ENCODE measurements at regions not wholly inside any gene's neighbourhood (a gene's known extent, or its start where the extent isn't known, plus 50 kb on each side); places are given as distances from the start of the nearest gene placed in this dataset.
A peak's percentile ranks its signal among the peaks of the same experiment; 100 is the strongest.

DNA sequence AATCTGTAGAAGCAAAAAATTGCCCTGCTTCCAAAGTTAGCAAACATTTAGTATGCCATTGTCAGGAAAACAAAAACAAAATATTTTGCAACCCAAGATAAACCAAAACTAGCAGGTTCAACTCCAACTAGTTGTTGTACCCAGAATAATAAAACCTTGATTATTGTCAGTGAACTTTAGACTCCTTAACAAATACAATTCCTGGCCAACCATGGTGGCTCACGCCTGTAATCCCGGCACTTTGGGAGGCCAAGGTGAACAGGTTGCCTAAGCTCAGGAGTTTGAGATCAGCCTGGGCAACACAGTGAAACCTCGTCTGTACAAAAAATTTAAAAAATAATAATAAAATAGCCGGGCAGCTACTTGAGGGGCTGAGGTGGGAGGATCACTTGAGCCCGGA, 53.6 kb upstream of the EPCAM start:
- intact Hi-C loops (cut with DNase I) = loop anchor here (5.0 kb wide), 1 partner anchor 128 kb away; no protein-coding TSS in a partner anchor
- peak in 1 of 10 donors; percentile 10 for DNase-seq

DNA sequence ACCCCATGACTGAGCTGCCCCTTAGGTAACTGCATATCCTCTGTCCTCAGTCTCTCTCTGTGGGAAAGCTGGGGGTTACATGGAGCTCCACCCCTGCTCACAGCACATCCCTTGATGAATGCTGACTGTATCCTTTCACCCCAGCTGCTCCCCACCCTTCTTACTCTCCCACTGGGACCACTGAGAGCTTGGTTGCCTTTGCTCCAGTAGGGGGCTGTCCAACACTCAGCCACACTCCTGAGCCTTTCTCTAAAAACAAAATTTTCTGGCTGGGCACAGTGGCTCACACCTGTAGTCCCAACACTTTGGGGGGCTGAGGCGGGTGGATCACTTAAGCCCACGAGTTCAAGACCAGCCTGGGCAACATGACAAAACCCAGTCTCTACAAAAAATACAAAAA, 55.4 kb upstream of the EPCAM start:
- DNase-seq = peak in 1 of 10 donors; percentile 48
- intact Hi-C loops (cut with DNase I) = loop anchor here (5.0 kb wide), 1 partner anchor 41 kb away; no protein-coding TSS in a partner anchor

DNA sequence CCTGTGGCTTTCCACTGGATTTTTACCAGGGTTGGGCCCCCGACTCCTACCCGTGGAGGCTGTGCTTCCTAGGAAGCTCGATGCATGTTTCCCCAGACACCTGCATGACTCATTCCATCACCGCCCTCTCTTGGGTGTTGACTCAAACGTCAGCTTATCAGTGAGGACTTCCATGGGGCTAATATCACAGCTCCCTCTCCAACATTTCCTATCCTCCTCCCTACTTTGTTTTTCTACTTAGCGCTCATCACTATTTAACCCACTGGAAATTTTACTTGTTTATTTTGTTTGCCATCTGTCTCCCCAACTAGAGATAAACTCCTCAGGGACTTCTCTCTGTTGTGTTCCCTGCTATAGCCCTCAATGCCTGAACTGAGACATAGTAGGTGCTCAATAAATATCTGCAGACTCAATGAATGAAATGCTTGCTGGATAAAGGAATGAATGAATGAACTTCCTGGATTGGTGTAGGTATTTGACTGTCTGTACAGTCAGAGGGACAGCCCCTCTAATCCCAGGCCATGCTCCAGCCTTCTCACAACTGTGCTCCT, 55.9 kb upstream of the EPCAM start:
- DNase-seq = peak in 1 of 10 donors; percentile 52
- intact Hi-C loops (cut with DNase I) = loop anchor here (5.0 kb wide), 1 partner anchor 41 kb away; no protein-coding TSS in a partner anchor

DNA sequence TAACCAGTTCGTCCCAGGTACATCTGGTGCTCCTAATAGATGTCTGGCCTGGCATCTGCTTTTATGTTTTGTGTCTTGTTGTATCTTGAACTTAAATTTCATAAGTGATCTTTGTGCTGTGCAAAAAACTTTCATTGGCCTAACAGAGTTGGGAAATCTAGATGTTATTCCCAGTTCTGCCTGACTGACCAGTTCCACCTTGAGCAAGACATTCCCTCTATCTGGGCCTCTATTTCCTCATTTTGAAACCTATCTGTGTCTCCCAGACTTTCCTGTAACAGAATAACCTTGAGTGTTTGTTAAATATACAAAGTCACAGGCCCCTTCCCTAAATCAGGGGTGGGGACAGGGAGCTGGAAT, 56.6 kb upstream of the EPCAM start:
- intact Hi-C loops (cut with DNase I) = loop anchor here (5.0 kb wide), 1 partner anchor 40 kb away; no protein-coding TSS in a partner anchor
- DNase-seq = no peak

DNA sequence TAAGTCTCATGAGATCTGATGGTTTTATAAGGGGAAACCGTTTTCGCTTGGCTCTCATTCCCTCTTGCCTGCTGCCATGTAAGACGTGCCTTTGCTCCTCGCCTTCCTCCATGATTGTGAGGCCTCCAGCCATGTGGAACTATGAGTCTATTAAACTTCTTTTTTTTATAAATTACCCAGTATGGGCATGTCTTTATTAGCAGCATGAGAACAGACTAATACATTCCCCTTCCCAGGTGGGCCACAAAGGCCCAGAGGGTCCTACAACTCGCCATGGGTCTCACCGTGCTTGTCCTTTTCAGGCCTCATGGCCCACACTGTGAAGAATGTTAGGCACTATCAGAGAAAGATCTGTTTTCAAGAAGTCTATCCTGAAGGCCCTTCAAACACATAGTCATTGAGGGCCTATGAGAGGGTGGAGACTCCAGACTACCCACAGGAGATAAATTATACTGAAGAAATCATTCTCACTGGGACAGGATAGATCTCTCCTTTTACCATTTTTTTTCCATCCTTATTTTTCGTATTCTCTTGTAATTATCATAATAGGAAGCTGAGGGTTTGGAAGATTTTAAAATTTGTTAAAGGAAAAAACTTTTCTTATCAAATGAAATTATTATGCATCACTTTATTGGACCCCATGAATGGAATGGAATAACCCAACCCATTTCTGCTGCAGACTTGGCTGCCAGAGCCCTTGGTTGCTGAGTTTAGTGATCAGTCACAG, 57.2 kb upstream of the EPCAM start:
- intact Hi-C loops (cut with DNase I) = loop anchor here (5.0 kb wide), 1 partner anchor 40 kb away; no protein-coding TSS in a partner anchor
- peak in 1 of 10 donors; percentile 44 for DNase-seq

DNA sequence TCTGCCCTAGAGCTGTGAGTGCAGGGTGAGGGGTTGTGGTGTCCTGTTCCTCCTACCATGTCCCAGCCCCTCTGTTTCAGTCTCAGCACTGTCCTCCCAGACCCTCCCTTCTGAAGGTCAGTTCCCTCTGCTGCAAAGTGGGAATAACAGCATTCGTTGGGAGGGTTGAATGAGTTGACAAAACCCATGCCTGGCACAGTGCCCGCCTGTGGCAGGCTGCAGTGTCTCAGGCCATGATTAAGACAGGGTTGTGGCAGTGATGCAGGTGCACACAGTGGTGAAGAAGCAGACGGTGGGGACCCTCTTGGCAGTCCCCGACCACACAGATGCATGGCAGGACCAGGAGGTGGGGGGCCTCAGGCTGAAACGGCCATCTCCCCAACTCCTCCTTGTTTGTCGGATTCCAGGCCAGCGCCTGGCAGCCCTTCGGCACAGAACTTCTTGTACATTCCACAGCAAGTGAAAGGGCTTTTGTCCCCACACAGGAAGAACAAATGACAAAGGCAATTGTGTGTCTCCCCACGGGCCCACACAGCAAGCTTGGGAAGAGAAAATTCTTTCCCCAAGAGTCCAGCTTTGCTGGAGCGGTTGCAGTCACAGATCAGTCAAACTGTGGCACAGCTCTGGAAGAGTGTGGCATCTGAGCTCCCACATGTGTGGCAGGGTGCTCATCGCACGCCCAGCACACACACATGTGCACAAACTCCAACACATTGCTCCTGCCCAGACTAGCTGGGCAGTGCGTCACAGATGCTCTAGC, 58.1 kb upstream of the EPCAM start:
- peak; percentile 71 to 98 (median 84) for DNase-seq
- intact Hi-C loops (cut with DNase I) = loop anchor here (5.0 kb wide), 1 partner anchor 39 kb away; no protein-coding TSS in a partner anchor

DNA sequence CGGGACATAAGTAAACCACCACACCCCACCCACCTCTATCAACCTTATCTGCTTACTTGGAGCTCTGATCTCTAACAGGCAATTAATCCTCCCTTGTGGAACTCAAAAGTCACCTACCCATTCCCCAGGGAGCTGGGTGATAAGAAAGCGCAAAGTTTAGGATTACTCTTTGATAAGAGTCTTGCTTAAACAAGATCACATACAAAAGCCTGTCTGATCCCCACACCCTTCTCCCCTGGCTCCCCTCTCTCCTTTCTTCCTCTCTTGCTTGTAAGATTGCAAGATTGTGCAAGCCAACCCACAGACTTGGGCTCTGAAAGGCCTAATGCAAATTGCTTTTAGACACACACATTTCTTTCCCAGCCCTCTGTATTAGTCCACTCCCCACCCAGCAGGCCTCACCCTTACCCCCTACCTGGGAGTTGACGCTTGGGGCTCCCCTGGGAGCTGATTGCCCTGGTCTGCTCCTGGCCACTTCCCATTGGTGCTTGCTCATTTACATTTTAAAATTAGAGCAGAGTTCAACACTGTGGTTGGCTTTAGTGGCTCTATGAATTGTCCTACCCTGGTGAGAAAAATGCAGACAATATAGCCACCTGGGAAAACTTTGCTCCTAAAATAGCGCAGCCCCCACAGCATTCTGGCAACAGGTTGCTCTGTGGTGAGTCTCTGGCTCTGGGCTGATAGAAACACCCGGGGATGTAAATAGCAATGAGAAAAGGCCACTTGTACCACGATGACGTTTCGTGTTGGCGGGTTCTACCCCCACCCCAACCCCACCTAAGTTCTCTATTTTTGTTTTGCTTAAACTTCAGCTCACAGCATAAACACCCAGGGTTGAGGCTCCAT, 58.9 kb upstream of the EPCAM start:
- DNase-seq = peak in 4 of 10 donors; percentile 26 to 84 (median 44)
- intact Hi-C loops (cut with DNase I) = loop anchor here (5.0 kb wide), 1 partner anchor 38 kb away; no protein-coding TSS in a partner anchor

DNA sequence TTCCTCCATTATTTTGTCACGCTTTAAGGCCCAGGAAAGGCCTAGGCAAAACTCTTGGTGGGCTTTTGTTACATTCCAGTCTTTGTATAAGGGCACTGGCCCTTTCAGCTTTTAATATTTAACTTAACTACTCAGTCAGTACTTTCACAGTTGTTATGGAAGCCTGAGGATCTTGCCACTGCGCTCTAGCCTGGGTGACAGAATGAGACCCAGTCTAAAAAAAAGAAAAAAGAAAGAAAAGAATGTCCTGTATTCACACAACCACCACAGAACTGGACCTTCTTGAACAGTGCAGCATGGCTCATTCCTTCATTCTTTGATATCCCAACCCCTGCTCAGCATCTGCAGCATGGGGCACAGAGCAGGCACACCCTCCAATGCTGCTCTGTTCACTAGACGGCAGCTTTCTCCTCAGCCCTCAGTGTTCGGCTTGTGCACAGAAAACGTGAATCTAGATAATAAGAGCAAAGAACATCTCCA, 59.6 kb upstream of the EPCAM start:
- DNase-seq = peak in 2 of 10 donors; percentile 27 to 79

DNA sequence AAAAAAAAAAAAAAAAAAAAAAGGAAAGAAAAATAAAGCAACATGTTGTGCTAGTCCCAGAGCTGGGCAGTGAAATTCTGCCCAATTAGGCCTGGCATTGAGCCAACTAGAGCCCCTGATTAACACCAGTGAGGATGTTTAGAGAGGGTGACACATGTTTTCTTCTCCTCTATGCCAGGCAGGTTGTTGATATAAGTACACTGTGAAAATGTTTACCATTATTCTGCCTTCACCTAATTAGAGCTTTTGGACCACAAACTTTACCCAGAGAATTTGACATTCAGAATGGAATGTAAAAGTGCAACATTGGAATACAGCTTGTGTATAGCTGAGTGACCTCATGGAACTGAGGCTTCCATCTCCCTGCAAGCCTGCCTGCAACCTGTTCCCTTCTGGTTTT, 62.0 kb upstream of the EPCAM start:
- intact Hi-C loops (cut with DNase I) = no loop called here
- peak in 1 of 10 donors; percentile 29 for DNase-seq

More for the DNA sequence above, 59.6 kb upstream of the EPCAM start:
- intact Hi-C loops (cut with DNase I) = no loop called here

DNA sequence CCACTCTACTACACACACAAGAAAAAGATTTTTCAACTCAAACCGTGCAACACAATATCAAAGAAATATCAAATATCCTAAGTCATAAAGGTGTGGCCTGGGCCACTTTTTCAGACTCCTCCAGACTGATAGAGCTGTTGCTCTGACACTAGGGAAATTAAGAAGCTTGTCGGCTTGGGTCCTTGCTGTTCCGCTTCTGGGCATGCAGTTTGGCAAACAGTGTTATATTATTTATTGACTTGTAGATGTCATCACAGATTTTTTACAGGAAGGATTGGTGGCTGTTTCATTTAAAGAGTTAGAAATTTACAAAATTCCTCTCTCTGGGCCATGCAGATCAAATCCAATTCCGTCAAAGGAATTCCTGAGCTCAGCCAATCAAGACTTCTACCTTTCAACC, 64.5 kb upstream of the EPCAM start:
- no peak for DNase-seq
- intact Hi-C loops (cut with DNase I) = no loop called here

DNA sequence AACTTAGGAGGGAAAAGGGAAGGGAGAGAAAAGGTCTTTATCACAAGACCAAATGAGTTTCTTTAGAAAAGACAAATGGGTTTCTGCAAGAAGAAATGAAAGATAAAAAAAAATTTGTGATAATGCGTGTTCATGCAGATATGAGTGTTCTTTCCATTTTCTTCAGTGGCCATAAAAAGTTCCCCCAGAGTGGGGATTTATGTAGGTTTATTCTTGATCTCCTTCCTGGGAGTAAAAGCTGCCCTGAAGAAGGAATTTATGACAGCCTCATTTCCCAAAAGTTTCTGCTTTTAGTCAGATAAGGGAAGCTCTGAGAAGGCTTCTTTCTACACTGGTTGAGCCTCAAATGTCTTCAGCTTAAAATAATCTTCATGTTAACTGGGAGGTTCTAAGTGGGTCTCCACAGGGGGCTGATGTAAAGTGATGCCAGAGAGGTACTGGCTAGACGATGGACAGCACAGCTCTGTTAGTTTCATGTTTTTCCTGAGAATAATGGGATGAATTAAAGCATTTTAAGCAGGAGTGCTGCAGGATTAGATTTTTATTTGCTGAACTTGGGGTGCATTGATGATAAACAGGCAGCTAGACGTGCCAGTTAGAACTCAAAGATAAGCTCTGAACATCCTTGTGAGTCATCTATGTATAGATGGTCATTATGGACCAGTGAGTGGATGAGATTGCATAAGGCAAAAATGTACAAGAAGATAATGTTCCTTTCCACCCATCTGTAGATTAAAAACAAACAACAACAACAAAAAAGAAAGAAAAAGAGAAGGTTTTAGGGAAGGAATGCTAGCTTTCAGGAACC, 65.6 kb upstream of the EPCAM start:
- DNase-seq = no peak
- intact Hi-C loops (cut with DNase I) = no loop called here

DNA sequence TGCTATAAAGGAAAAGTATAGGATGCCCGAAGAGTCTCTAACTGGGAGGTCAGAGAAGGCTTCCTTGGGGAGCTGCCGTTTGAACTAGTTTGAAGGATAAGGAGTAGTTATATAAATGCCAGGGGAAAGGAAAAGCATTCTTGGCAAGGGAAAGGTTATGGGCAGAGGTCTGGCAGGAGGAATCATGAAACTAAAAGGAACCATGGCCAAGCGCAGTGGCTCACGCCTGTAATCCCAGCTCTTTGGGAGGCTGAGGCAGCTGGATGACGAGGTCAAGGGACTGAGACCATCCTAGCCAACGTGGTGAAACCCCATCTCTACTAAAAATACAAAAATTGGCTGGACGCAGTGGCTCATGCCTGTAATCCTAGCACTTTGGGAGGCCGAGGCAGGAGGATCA, 66.8 kb upstream of the EPCAM start:
- DNase-seq = no peak
- intact Hi-C loops (cut with DNase I) = no loop called here

DNA sequence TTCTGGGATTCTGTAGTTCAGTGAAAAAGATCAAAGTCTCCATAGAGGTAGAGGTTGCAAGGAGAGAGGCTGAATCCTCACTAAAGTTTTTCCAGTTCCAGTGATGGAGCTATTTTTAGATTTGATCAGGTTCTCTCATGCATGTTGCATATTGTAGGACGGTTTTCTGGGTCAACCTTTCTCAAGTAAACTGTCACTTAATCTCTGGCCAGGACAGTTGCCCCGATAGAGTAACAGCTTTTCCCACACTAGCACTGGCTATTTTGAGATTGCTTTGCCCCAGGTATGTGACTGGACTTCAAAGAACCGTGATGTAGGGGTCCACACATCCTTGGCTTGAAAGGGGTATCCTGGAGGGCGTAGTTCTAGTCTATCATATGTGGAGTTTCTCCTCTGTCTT, 67.4 kb upstream of the EPCAM start:
- no peak for DNase-seq
- intact Hi-C loops (cut with DNase I) = no loop called here

DNA sequence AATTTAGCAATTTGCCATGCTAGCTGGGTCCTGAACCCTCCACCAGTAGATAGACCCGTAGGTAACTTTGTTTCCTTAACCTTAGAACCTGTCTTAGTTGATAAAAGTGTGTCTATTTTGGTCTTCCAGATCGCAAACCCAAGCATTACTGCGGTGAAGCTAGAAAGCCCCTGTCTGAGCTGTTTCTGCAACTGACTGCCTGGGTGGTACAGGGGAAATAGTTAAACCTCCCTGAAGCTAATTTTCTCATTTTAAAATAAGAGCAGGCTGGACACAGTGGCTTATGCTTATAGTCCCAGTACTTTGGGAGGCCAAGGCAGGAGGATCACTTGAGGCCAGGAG, 67.9 kb upstream of the EPCAM start:
- intact Hi-C loops (cut with DNase I) = no loop called here
- DNase-seq = no peak

DNA sequence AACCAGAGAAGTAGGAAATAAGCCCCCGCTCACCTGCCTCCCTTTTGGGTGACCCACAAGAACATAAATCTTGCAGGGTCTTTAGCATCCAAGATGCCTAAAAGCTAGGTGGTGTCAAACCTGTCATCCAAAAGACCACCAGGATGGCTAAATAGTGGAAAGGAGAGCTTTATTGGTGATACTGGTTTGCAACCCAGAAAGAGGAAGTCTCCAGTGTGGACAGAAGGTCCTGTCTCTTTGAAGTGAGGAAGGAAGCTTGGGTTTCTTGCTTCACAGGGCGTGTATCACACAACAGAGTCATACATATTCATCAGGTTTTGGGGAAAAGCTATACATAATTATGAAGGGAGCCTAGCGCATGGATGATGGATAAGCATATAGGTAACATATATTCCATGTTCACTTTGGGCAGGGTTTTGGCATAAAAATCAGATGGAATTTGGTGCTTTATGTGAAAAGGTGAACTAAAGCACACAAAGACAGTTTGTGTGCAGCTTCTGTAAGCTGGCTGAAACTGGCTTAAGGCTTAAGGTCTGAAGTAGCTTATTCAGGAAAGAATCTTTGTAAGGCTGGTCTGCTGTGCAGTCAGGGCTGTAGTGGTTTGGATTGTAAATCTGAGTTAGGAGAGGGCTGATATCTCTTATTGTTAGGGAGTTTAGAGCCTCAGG, 68.4 kb upstream of the EPCAM start:
- no peak for DNase-seq
- intact Hi-C loops (cut with DNase I) = no loop called here

DNA sequence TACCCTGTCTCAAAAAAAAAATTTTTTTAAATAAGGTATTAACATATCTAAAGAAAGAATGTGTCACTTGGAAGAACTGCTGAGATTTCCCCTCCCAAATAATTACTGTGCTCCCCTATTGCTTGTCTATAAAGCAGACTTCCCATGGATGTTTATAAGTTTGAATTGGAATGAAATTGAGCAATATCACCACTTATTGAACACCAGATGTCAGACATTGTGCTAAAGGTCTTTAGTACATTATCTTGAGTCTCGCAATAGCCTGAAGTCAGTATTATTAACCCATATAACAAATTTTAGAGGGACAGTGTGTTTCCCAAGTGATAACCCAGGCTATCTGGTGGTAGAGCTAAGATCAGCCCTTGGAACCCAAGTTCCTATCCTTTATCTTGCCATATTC, 69.0 kb upstream of the EPCAM start:
- intact Hi-C loops (cut with DNase I) = no loop called here
- no peak for DNase-seq

DNA sequence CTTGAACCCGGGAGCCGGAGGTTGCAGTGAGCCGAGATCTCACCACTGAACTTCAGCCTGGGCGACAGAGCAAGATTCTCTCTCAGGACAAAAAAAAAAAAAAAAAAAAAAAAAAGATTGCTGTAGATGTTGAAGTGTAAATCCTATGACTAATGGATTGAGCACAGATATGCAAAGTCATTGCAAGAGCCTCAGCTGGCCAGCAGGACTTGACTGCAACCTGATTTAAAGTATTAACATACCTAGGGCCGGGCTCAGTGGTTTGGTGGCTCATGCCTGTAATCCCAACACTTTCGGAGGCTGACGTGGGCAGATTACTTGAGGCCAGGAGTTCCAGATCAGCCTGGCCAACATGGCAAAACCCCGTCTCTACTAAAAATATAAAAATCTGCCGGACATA, 69.6 kb upstream of the EPCAM start:
- no peak for DNase-seq
- intact Hi-C loops (cut with DNase I) = no loop called here

DNA sequence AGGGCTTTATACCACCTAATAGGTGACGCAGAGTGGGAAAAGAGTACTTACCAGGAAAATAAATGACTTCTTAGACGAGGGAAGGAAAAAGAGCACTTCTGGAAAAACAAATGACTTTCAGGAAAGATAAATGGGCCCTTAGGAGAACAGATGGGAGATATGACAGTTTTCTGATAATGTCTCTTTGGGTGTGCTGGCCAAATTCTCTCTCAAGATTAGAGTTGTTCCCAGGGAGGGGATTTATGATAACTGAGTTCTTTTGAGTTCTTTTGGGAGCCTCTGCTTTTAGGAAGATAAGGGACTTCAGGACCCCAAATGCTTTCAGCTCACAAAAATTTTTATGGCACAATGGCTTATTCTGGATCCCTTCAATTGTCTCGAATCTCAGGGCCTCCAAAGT, 70.3 kb upstream of the EPCAM start:
- intact Hi-C loops (cut with DNase I) = no loop called here
- no peak for DNase-seq
